ENCODE measurements at regions not wholly inside any gene's neighbourhood (a gene's known extent, or its start where the extent isn't known, plus 50 kb on each side); places are given as distances from the start of the nearest gene placed in this dataset.

- no peak for DNase-seq (ENCODE audit: low read depth in 2 of 2)
Measured at GRCh38 chr7:121810831-121811672, 61.9 kb upstream of the PTPRZ1 start.

- DNase-seq (ENCODE audit: low read depth in 2 of 2), result no peak
Measured at GRCh38 chr7:121807078-121807477, 65.9 kb upstream of the PTPRZ1 start.

GRCh38 chr7:121803039-121803438 is 69.9 kb upstream of the PTPRZ1 start:
- DNase-seq (ENCODE audit: low read depth in 2 of 2), result no peak

GRCh38 chr7:121800916-121801675 is 71.9 kb upstream of the PTPRZ1 start:
- no peak for DNase-seq (ENCODE audit: low read depth in 2 of 2)

- DNase-seq (ENCODE audit: low read depth in 2 of 2), result no peak
Measured at GRCh38 chr7:121798896-121799295, 74.1 kb upstream of the PTPRZ1 start.

- no peak for DNase-seq (ENCODE audit: low read depth in 2 of 2)
Measured at GRCh38 chr7:121798453-121798840, 74.5 kb upstream of the PTPRZ1 start.

- DNase-seq (ENCODE audit: low read depth in 2 of 2), result no peak
Measured at GRCh38 chr7:121797657-121798452, 75.1 kb upstream of the PTPRZ1 start.

GRCh38 chr7:121796936-121797656 is 75.9 kb upstream of the PTPRZ1 start:
- no peak for DNase-seq (ENCODE audit: low read depth in 2 of 2)

- no peak for DNase-seq (ENCODE audit: low read depth in 2 of 2)
Measured at GRCh38 chr7:121796381-121796780, 76.6 kb upstream of the PTPRZ1 start.

- no peak for DNase-seq (ENCODE audit: low read depth in 2 of 2)
Measured at GRCh38 chr7:121795736-121796135, 77.2 kb upstream of the PTPRZ1 start.

GRCh38 chr7:121793716-121794115 is 79.2 kb upstream of the PTPRZ1 start:
- no peak for DNase-seq (ENCODE audit: low read depth in 2 of 2)

GRCh38 chr7:121777672-121778071 is 95.3 kb upstream of the PTPRZ1 start:
- no peak for DNase-seq (ENCODE audit: low read depth in 2 of 2)

GRCh38 chr7:121774563-121774962 is 98.4 kb upstream of the PTPRZ1 start:
- DNase-seq (ENCODE audit: low read depth in 2 of 2), result no peak

- DNase-seq (ENCODE audit: low read depth in 2 of 2), result no peak
Measured at GRCh38 chr7:121766676-121767075, 106.3 kb upstream of the PTPRZ1 start.

- DNase-seq (ENCODE audit: low read depth in 2 of 2), result no peak
Measured at GRCh38 chr7:121761399-121761798, 111.6 kb upstream of the PTPRZ1 start.

GRCh38 chr7:121755818-121756552 is 117.0 kb upstream of the PTPRZ1 start:
- no peak for DNase-seq (ENCODE audit: low read depth in 2 of 2)

GRCh38 chr7:121755286-121755685 is 117.7 kb upstream of the PTPRZ1 start:
- no peak for DNase-seq (ENCODE audit: low read depth in 2 of 2)

- no peak for DNase-seq (ENCODE audit: low read depth in 2 of 2)
Measured at GRCh38 chr7:121753944-121754343, 119.0 kb upstream of the PTPRZ1 start.

- DNase-seq (ENCODE audit: low read depth in 2 of 2), result peak; percentile 9 to 29
Measured at GRCh38 chr7:121752706-121753105, 120.3 kb upstream of the PTPRZ1 start.

GRCh38 chr7:121748546-121748945 is 124.4 kb upstream of the PTPRZ1 start:
- DNase-seq (ENCODE audit: low read depth in 2 of 2), result no peak

GRCh38 chr7:121745856-121746255 is 127.1 kb upstream of the PTPRZ1 start:
- DNase-seq (ENCODE audit: low read depth in 2 of 2), result no peak
